Tibial nerve (tissue), 3 donors: ENCODE measurements at regions not wholly inside any gene's neighbourhood (a gene's known extent, or its start where the extent isn't known, plus 50 kb on each side); places are given as distances from the start of the nearest gene placed in this dataset.

Experiments
- CTCF ChIP-seq, 5 experiments: fragments of 200-600 bp in 3 of 5; fragments of 450-650 bp in 2 of 5; sonication (generic) in 3 of 5; IDR thresholded peaks; one replicate each; pipeline ENCODE4 v1.5.1; 2016 to 2019; ENCODE audit warnings: antibody characterized with exemption in 5 of 5, mild to moderate bottlenecking in 3 of 5, moderate library complexity in 2 of 5
- POLR2A ChIP-seq, 2 donors: fragments of 450-650 bp; IDR thresholded peaks; one replicate each; pipeline ENCODE4 v1.6.1; 2017; ENCODE audit warnings: antibody characterized with exemption in 2 of 2, mild to moderate bottlenecking in 2 of 2, moderate library complexity in 2 of 2

GRCh38 chr2:65812887-65813286, 380.5 kb upstream of the SPRED2 start:
- TF ChIP-seq POLR2A (IDR thresholded peaks at IDR 0.05), result no peak
- no peak for TF ChIP-seq CTCF (IDR thresholded peaks at IDR 0.05)
